ENCODE measurements at regions not wholly inside any gene's neighbourhood (a gene's known extent, or its start where the extent isn't known, plus 50 kb on each side); places are given as distances from the start of the nearest gene placed in this dataset.

- Mint-ChIP-seq H3K27ac (no peak overlapping the region), H3K4me3 (no peak overlapping the region), H3K9me3 (no peaks in the 10 kb centered on the region), H3K4me1 (peaks cover 11% of the 10 kb centered on the region), H3K27me3 (ENCODE audit: low read depth in 3 of 3) (peaks cover 9 to 22% (median 20%) of the 10 kb centered on the region in 3 donors), H3K36me3 (no peaks in the 10 kb centered on the region)
- DNase-seq: no peak
- Histone ChIP-seq H3K79me2 (ENCODE audit: insufficient read depth, low read length) (no peaks in the 10 kb centered on the region), H3K4me3 (replicated peaks in 1 of 3; ENCODE audit: low read depth in 2 of 3, low read length in 3 of 3) (no peak overlapping the region), H3K4me2 (replicated peaks; ENCODE audit: extremely low read depth, low read length, poor library complexity, severe bottlenecking) (no peak overlapping the region), H4K20me1 (ENCODE audit: insufficient read depth, low read length) (no peaks in the 10 kb centered on the region), H3K9me3 (replicated peaks in 1 of 2; ENCODE audit: control insufficient read depth in 1 of 2, insufficient read depth in 1 of 2, low read length in 2 of 2) (no peaks in the 10 kb centered on the region), H3K36me3 (replicated peaks in 1 of 2; ENCODE audit: control insufficient read depth in 1 of 2, insufficient read depth in 2 of 2, low read length in 2 of 2) (no peaks in the 10 kb centered on the region), H3K27ac (ENCODE audit: low read depth in 1 of 2, low read length in 2 of 2) (no peak overlapping the region), H2AFZ (ENCODE audit: insufficient read depth, low read depth, low read length, poor library complexity, severe bottlenecking) (no peak overlapping the region), H3K4me1 (ENCODE audit: control insufficient read depth in 1 of 2, insufficient read depth in 2 of 2, low read length in 2 of 2) (peaks cover 0 to 4% of the 10 kb centered on the region in 2 donors), H3K9ac (ENCODE audit: insufficient read depth, low read length, poor library complexity, severe bottlenecking) (no peak overlapping the region), H3K27me3 (ENCODE audit: control insufficient read depth in 2 of 2, insufficient read depth in 2 of 2, low read length in 2 of 2) (peaks cover 2 to 4% of the 10 kb centered on the region in 2 donors)
- no CpG with 5 or more reads among the region's 4 CpGs for WGBS (ENCODE audit: insufficient coverage)
- no peak for TF ChIP-seq CTCF (IDR thresholded peaks at IDR 0.05)
- intact Hi-C loops (cut with micrococcal nuclease): loop anchor here in 1 of 2 donors (5.0 kb wide), 2 partner anchors 252 to 1007 kb away; no protein-coding TSS in a partner anchor
Measured at GRCh38 chr20:22335210-22335609, 249.2 kb downstream of the FOXA2 start.

DNA sequence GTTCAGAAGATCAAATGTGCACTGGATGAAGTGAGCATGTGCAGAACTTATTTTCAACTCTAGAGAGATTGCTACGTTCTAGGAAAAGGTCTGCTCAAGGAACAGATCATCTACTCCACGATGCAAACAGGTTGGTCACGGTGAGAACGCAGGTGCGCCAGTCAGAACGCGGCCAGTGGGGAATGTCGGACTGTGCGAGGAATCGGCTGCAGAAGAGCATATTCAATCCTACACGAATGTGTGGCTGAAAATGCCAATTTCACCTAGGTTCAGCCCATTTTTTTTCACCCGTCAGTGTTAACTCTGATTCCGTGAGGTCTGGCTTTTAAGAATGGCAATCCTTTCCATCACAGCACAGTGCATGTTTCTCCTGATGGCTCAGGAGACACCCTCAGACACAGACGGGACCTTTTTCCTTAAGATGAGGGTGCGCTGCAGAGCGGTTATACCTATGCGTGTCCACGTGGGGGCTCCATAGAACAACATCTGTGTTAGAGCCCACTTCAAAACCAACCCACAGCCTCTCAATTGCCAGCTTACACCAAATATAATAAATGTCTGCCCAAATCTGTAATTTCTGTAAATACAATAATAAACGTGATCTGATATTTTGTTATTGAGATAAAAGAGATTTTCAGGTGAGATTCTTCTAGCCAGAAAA lies 250.4 kb downstream of the FOXA2 start:
- H3K4me3 Mint-ChIP-seq: no peak overlapping the region
- no peak overlapping the region for H3K4me2 ChIP-seq (replicated peaks; ENCODE audit: extremely low read depth, low read length, poor library complexity, severe bottlenecking)
- no peak overlapping the region for H3K9ac ChIP-seq (ENCODE audit: insufficient read depth, low read length, poor library complexity, severe bottlenecking)
- no peaks in the 10 kb centered on the region for H3K36me3 ChIP-seq (replicated peaks in 1 of 2; ENCODE audit: control insufficient read depth in 1 of 2, insufficient read depth in 2 of 2, low read length in 2 of 2)
- H3K4me1 Mint-ChIP-seq: no peaks in the 10 kb centered on the region
- no peaks in the 10 kb centered on the region for H4K20me1 ChIP-seq (ENCODE audit: insufficient read depth, low read length)
- H3K4me1 ChIP-seq (ENCODE audit: control insufficient read depth in 1 of 2, insufficient read depth in 2 of 2, low read length in 2 of 2): no peaks in the 10 kb centered on the region
- intact Hi-C loops (cut with micrococcal nuclease): loop anchor here in 1 of 2 donors (5.0 kb wide), 1 partner anchor 348 kb away; no protein-coding TSS in a partner anchor
- H3K27ac Mint-ChIP-seq: no peak overlapping the region
- peaks cover 0 to 4% of the 10 kb centered on the region in 2 donors for H3K27me3 ChIP-seq (ENCODE audit: control insufficient read depth in 2 of 2, insufficient read depth in 2 of 2, low read length in 2 of 2)
- H3K79me2 ChIP-seq (ENCODE audit: insufficient read depth, low read length): no peaks in the 10 kb centered on the region
- TF ChIP-seq CTCF (IDR thresholded peaks at IDR 0.05): peak; percentile 80
- no peaks in the 10 kb centered on the region for H3K9me3 ChIP-seq (replicated peaks in 1 of 2; ENCODE audit: control insufficient read depth in 1 of 2, insufficient read depth in 1 of 2, low read length in 2 of 2)
- H3K9me3 Mint-ChIP-seq: peaks cover 0 to 4% (median 0%) of the 10 kb centered on the region in 7 donors
- H3K27me3 Mint-ChIP-seq (ENCODE audit: low read depth in 3 of 3): peaks cover 9 to 21% (median 19%) of the 10 kb centered on the region in 3 donors
- WGBS (ENCODE audit: insufficient coverage): 55% methylated on average over 13 of the region's 19 CpGs
- no peak overlapping the region for H2AFZ ChIP-seq (ENCODE audit: insufficient read depth, low read depth, low read length, poor library complexity, severe bottlenecking)
- H3K27ac ChIP-seq (ENCODE audit: low read depth in 1 of 2, low read length in 2 of 2): no peak overlapping the region
- H3K36me3 Mint-ChIP-seq: no peaks in the 10 kb centered on the region
- no peak overlapping the region for H3K4me3 ChIP-seq (replicated peaks in 1 of 3; ENCODE audit: low read depth in 2 of 3, low read length in 3 of 3)
- peak; percentile 7 to 45 (median 30) for DNase-seq

Data from CD14-positive monocyte (primary cell).